ENCODE measurements at regions not wholly inside any gene's neighbourhood (a gene's known extent, or its start where the extent isn't known, plus 50 kb on each side); places are given as distances from the start of the nearest gene placed in this dataset.
"Not testable (repeated sequence)": the region's sequence is repeated elsewhere in the genome, so short reads cannot be mapped to it uniquely, and the experiment has no call there.

DNA sequence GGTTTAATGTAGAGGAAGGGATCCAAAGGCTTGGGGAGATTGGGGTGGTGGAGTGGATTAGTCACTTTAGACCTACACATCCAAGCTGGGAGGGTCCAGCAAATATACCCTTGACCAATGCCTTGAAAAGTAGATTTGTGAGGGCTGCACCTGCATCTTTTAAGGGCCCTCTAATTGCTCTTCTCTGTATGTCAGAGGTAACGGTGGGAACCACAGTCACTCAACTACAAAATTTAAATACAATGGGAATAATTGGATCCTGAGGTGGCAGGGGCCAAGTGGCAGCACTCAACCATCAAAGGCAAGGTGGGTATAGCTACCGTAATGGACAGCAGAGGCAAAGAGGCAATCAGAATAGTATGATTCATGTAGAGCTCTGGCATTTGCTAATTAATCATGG is 833.7 kb upstream of the ARRDC3 start:
- TF ChIP-seq POLR2AphosphoS5 (IDR thresholded peaks at IDR 0.05); TAF1 (IDR thresholded peaks at IDR 0.05; ENCODE audit: low read depth); SMC3 (conservative IDR thresholded peaks at IDR 0.05; ENCODE audit: poor library complexity); EZH2 (IDR thresholded peaks at IDR 0.05; ENCODE audit: borderline replicate concordance, insufficient read depth, low read length, poor library complexity, severe bottlenecking); EP300 (conservative IDR thresholded peaks at IDR 0.05; ENCODE audit: poor library complexity, severe bottlenecking): not testable (repeated sequence)
- TF ChIP-seq, protein P1, sequence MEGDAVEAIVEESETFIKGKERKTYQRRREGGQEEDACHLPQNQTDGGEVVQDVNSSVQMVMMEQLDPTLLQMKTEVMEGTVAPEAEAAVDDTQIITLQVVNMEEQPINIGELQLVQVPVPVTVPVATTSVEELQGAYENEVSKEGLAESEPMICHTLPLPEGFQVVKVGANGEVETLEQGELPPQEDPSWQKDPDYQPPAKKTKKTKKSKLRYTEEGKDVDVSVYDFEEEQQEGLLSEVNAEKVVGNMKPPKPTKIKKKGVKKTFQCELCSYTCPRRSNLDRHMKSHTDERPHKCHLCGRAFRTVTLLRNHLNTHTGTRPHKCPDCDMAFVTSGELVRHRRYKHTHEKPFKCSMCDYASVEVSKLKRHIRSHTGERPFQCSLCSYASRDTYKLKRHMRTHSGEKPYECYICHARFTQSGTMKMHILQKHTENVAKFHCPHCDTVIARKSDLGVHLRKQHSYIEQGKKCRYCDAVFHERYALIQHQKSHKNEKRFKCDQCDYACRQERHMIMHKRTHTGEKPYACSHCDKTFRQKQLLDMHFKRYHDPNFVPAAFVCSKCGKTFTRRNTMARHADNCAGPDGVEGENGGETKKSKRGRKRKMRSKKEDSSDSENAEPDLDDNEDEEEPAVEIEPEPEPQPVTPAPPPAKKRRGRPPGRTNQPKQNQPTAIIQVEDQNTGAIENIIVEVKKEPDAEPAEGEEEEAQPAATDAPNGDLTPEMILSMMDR (IDR thresholded peaks at IDR 0.05; ENCODE audit: poor library complexity, severe bottlenecking): not testable (repeated sequence)
